ENCODE measurements at regions not wholly inside any gene's neighbourhood (a gene's known extent, or its start where the extent isn't known, plus 50 kb on each side); places are given as distances from the start of the nearest gene placed in this dataset.

DNA sequence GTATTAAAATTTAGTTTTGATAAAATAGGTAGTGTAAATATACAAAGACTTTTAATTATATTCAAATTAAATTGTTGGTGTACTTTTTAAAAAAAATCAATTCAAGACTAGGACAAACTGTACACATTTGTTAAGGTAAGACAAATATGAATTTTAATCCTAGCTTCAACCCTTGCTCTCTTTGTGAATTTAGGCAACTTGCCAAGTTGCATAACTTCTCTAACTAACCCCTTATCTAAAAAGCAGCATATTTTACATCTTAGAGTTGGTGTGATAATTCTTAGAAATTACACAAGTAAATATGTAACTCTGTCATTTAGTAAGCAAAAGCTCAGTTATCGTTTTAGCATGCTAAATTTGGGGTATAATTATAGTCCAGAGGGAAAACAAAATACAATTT is 78.1 kb upstream of the FSTL5 start:
- TF ChIP-seq EZH2 (IDR thresholded peaks at IDR 0.05) (no peak), POLR2AphosphoS5 (IDR thresholded peaks at IDR 0.05; ENCODE audit: borderline replicate concordance, low read depth, low read length) (no peak)

Measured in SK-N-MC (cell line).